HEK293 (cell line): ENCODE measurements at regions not wholly inside any gene's neighbourhood (a gene's known extent, or its start where the extent isn't known, plus 50 kb on each side); places are given as distances from the start of the nearest gene placed in this dataset.

Experiments
- CTCF ChIA-PET: fragments of 350-600 bp; formaldehyde crosslinking; extraction: SDS; loops from one replicate; lab custom pipeline; 2021; ENCODE audit warnings: antibody characterized with exemption; lab: Yijun Ruan, JAX
- POLR2A ChIA-PET: fragments of 300-600 bp; formaldehyde crosslinking; extraction: SDS; loops from one replicate; lab custom pipeline; 2020; ENCODE audit warnings: antibody characterized with exemption, inconsistent platforms; lab: Yijun Ruan, JAX
- H3K27ac ChIP-seq: fragments of 200-500 bp; sonication (Bioruptor generic); 2 replicates; pipeline ENCODE4 v1.5.1; 2014; ENCODE audit warnings: low read depth, low read length, control low read depth, inconsistent platforms; ENCODE audit errors: extremely low read depth
- H3K36me3 ChIP-seq, 2 experiments: fragments of 200-500 bp in 1 of 2; sonication (Bioruptor generic) in 1 of 2; 1 replicate in 1 of 2; 2 replicates in 1 of 2; pipeline ENCODE4 v1.5.1; 2014 to 2017; ENCODE audit warnings: inconsistent platforms in 2 of 2, low read length in 2 of 2; ENCODE audit not compliant: control insufficient read depth in 2 of 2, insufficient read depth in 1 of 2
- H3K4me1 ChIP-seq: fragments of 200-500 bp; sonication (Bioruptor generic); 2 replicates; pipeline ENCODE4 v1.5.1; 2014; ENCODE audit warnings: mild to moderate bottlenecking, low read length, inconsistent platforms; ENCODE audit not compliant: control insufficient read depth, insufficient read depth
- H3K4me3 ChIP-seq: 2 replicates; pipeline ENCODE4 v1.5.1; 2011; ENCODE audit warnings: low read depth, mild to moderate bottlenecking, control low read depth, low read length, moderate library complexity
- H3K9me3 ChIP-seq: fragments of 200-500 bp; sonication (Bioruptor generic); 2 replicates; pipeline ENCODE4 v1.5.1; 2014; ENCODE audit warnings: low read depth, low read length, inconsistent platforms; ENCODE audit not compliant: control insufficient read depth, insufficient read depth
- KLF9 ChIP-seq: fragments of 450-650 bp; formaldehyde crosslinking; IDR thresholded peaks from 2 replicates; pipeline ENCODE4 v1.5.1; 2016; ENCODE audit warnings: missing biosample characterization, missing genetic modification characterization, low read depth
- MYNN ChIP-seq: fragments of 450-650 bp; formaldehyde crosslinking; IDR thresholded peaks from 2 replicates; pipeline ENCODE4 v1.5.1; 2016; ENCODE audit warnings: missing biosample characterization, missing genetic modification characterization, borderline replicate concordance
- SP7 ChIP-seq: fragments of 450-650 bp; formaldehyde crosslinking; IDR thresholded peaks from 2 replicates; pipeline ENCODE4 v1.5.1; 2016; ENCODE audit warnings: missing biosample characterization, missing genetic modification characterization
- TCF7L2 ChIP-seq: IDR thresholded peaks from 2 replicates; pipeline ENCODE4 v1.6.1; 2011; ENCODE audit warnings: low read depth, mild to moderate bottlenecking, inconsistent platforms, low read length, moderate library complexity, borderline replicate concordance
- ZBTB8A ChIP-seq: fragments of 450-650 bp; formaldehyde crosslinking; IDR thresholded peaks from 2 replicates; pipeline ENCODE4 v1.5.1; 2016; ENCODE audit warnings: missing biosample characterization, missing genetic modification characterization
- ZFP37 ChIP-seq: fragments of 450-650 bp; formaldehyde crosslinking; IDR thresholded peaks from 2 replicates; pipeline ENCODE4 v1.5.1; 2016; ENCODE audit warnings: missing biosample characterization, missing genetic modification characterization
- ZNF266 ChIP-seq: fragments of 450-650 bp; formaldehyde crosslinking; IDR thresholded peaks from 2 replicates; pipeline ENCODE4 v1.5.1; 2016; ENCODE audit warnings: missing biosample characterization, missing genetic modification characterization, low read depth
- ZNF391 ChIP-seq: fragments of 450-650 bp; formaldehyde crosslinking; IDR thresholded peaks from 2 replicates; pipeline ENCODE4 v1.5.1; 2016; ENCODE audit warnings: low read depth, missing biosample characterization, missing genetic modification characterization, borderline replicate concordance
- ZNF621 ChIP-seq: fragments of 450-650 bp; formaldehyde crosslinking; IDR thresholded peaks from 2 replicates; pipeline ENCODE4 v1.5.1; 2017; ENCODE audit warnings: missing biosample characterization, missing genetic modification characterization
- ZNF626 ChIP-seq: fragments of 450-650 bp; sonication (Bioruptor Pico); formaldehyde crosslinking; IDR thresholded peaks from 2 replicates; pipeline ENCODE4 v1.5.1; 2018; ENCODE audit warnings: missing biosample characterization, missing genetic modification characterization, inconsistent platforms
- ZNF670 ChIP-seq: fragments of 450-650 bp; formaldehyde crosslinking; IDR thresholded peaks from 2 replicates; pipeline ENCODE4 v1.5.1; 2016; ENCODE audit warnings: missing biosample characterization, missing genetic modification characterization, low read depth
- ZNF692 ChIP-seq: fragments of 450-650 bp; formaldehyde crosslinking; IDR thresholded peaks from 2 replicates; pipeline ENCODE4 v1.5.1; 2016; ENCODE audit warnings: missing biosample characterization, missing genetic modification characterization
- ZNF76 ChIP-seq: fragments of 450-650 bp; formaldehyde crosslinking; IDR thresholded peaks from 2 replicates; pipeline ENCODE4; 2016; ENCODE audit warnings: low read depth, missing biosample characterization, missing genetic modification characterization, borderline replicate concordance
- ZNF777 ChIP-seq: fragments of 450-650 bp; formaldehyde crosslinking; IDR thresholded peaks from 2 replicates; pipeline ENCODE4 v1.5.1; 2017; ENCODE audit warnings: missing biosample characterization, missing genetic modification characterization, borderline replicate concordance
- ZNF791 ChIP-seq: fragments of 450-650 bp; formaldehyde crosslinking; IDR thresholded peaks from 2 replicates; pipeline ENCODE4 v1.5.1; 2016; ENCODE audit warnings: missing biosample characterization, missing genetic modification characterization
- ZNF830 ChIP-seq: fragments of 450-650 bp; IDR thresholded peaks from 2 replicates; pipeline ENCODE4 v1.5.0; 2018; ENCODE audit warnings: missing biosample characterization, missing genetic modification characterization, low read depth, mild to moderate bottlenecking, moderate library complexity
- ZNF837 ChIP-seq: fragments of 450-650 bp; formaldehyde crosslinking; IDR thresholded peaks from 2 replicates; pipeline ENCODE4 v1.5.1; 2016; ENCODE audit warnings: missing biosample characterization, missing genetic modification characterization
- ZSCAN30 ChIP-seq: fragments of 450-650 bp; IDR thresholded peaks from 2 replicates; pipeline ENCODE4 v1.5.1; 2018; ENCODE audit warnings: missing biosample characterization, mild to moderate bottlenecking, missing genetic modification characterization, moderate library complexity
- ZXDB ChIP-seq: fragments of 450-650 bp; formaldehyde crosslinking; IDR thresholded peaks from 2 replicates; pipeline ENCODE4 v1.5.1; 2016; ENCODE audit warnings: missing biosample characterization, missing genetic modification characterization
- TF ChIP-seq, protein P1 (sequence below): fragments of 450-650 bp; formaldehyde crosslinking; IDR thresholded peaks from 2 replicates; pipeline ENCODE4 v1.5.1; 2016; ENCODE audit warnings: missing biosample characterization, missing genetic modification characterization
- TF ChIP-seq, protein P2 (sequence below): fragments of 450-650 bp; formaldehyde crosslinking; IDR thresholded peaks from 2 replicates; pipeline ENCODE4 v1.5.1; 2016; ENCODE audit warnings: missing biosample characterization, missing genetic modification characterization
- TF ChIP-seq, protein P3 (sequence below): fragments of 450-650 bp; formaldehyde crosslinking; IDR thresholded peaks from 2 replicates; pipeline ENCODE4 v1.5.1; 2016; ENCODE audit warnings: missing biosample characterization, missing genetic modification characterization

DNA sequence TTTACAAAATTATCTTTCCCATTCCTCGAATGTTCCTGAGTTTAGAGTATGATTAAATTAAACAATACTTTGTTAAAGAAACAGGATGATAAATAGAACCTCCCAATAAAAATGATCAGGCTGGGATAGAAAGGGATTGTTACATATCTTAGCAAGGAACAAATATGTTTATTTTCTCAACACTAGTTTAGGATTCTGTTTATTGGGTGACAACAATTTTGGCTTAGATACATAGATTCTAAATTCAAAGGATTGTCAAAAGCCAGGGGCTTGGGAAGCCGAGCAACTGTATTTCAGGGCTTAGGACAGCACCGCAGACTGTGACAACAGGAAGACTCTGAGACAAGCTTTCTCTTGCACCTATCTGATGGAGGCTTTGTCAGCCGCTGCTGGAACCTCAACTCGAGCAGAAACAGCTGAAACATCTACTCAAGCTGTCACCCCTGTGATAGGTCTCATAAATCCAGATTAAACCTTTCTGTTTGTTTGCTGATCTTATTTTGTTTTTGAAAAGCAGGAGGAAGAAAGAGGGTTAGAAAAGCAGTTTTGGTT is 562.8 kb upstream of the ZFHX3 start (continued):
- TF ChIP-seq ZNF837 (tag by site-specific recombination) (no peak), ZNF777 (tag by site-specific recombination) (no peak), ZNF76 (tag by site-specific recombination) (no peak)

- Histone ChIP-seq H3K9me3 (no peaks in the 10 kb centered on the region), H3K4me3 (no peak overlapping the region), H3K27ac (no peak overlapping the region), H3K4me1 (no peaks in the 10 kb centered on the region), H3K36me3 (no peaks in the 10 kb centered on the region)
- TF ChIP-seq ZNF670 (tag by site-specific recombination) (no peak), KLF9 (tag by site-specific recombination) (no peak), ZNF830 (tag by site-specific recombination) (no peak), ZFP37 (no peak), ZNF621 (tag by site-specific recombination) (no peak), MYNN (tag by site-specific recombination) (no peak), ZNF626 (no peak), ZSCAN30 (tag by site-specific recombination) (no peak), TCF7L2 (no peak), SP7 (no peak), ZBTB8A (tag by site-specific recombination) (no peak), ZNF791 (no peak), ZNF692 (tag by site-specific recombination) (no peak), ZNF266 (tag by site-specific recombination) (no peak), ZNF391 (tag by site-specific recombination) (no peak), ZXDB (tag by site-specific recombination) (no peak)
- TF ChIP-seq, protein P1, sequence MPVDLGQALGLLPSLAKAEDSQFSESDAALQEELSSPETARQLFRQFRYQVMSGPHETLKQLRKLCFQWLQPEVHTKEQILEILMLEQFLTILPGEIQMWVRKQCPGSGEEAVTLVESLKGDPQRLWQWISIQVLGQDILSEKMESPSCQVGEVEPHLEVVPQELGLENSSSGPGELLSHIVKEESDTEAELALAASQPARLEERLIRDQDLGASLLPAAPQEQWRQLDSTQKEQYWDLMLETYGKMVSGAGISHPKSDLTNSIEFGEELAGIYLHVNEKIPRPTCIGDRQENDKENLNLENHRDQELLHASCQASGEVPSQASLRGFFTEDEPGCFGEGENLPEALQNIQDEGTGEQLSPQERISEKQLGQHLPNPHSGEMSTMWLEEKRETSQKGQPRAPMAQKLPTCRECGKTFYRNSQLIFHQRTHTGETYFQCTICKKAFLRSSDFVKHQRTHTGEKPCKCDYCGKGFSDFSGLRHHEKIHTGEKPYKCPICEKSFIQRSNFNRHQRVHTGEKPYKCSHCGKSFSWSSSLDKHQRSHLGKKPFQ (tag by site-specific recombination), result no peak
- TF ChIP-seq, protein P2, sequence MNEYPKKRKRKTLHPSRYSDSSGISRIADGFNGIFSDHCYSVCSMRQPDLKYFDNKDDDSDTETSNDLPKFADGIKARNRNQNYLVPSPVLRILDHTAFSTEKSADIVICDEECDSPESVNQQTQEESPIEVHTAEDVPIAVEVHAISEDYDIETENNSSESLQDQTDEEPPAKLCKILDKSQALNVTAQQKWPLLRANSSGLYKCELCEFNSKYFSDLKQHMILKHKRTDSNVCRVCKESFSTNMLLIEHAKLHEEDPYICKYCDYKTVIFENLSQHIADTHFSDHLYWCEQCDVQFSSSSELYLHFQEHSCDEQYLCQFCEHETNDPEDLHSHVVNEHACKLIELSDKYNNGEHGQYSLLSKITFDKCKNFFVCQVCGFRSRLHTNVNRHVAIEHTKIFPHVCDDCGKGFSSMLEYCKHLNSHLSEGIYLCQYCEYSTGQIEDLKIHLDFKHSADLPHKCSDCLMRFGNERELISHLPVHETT (tag by site-specific recombination), result no peak
- TF ChIP-seq, protein P3, sequence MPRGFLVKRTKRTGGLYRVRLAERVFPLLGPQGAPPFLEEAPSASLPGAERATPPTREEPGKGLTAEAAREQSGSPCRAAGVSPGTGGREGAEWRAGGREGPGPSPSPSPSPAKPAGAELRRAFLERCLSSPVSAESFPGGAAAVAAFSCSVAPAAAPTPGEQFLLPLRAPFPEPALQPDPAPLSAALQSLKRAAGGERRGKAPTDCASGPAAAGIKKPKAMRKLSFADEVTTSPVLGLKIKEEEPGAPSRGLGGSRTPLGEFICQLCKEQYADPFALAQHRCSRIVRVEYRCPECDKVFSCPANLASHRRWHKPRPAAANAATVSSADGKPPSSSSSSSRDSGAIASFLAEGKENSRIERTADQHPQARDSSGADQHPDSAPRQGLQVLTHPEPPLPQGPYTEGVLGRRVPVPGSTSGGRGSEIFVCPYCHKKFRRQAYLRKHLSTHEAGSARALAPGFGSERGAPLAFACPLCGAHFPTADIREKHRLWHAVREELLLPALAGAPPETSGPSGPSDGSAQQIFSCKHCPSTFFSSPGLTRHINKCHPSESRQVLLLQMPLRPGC (tag by site-specific recombination), result no peak
- ChIA-PET CTCF (no interaction called here), POLR2A (interaction anchor here (0.6 kb wide), 1 partner anchor 9 kb away, joined by 6 read pairs; no protein-coding TSS in a partner anchor)
Measured at GRCh38 chr16:73610160-73610559, 562.2 kb upstream of the ZFHX3 start.
